GM18873 (cell line): ENCODE measurements at regions not wholly inside any gene's neighbourhood (a gene's known extent, or its start where the extent isn't known, plus 50 kb on each side); places are given as distances from the start of the nearest gene placed in this dataset.

Source experiments
- ATAC-seq: cut with Tn5 transposase; IDR thresholded peaks from one replicate; pipeline ENCODE4 v1.9.1; 2021; ENCODE audit warnings: mild to moderate bottlenecking, moderate library complexity, moderate number of reproducible peaks; ENCODE audit not compliant: unreplicated experiment, low FRiP score

- ATAC-seq = no peak
Observed at GRCh38 chr10:52635651-52636050, 136.9 kb downstream of the MBL2 start.

GRCh38 chr10:52636874-52637273, 135.7 kb downstream of the MBL2 start:
- ATAC-seq = no peak

- no peak for ATAC-seq
Observed at GRCh38 chr10:52637592-52637991, 135.0 kb downstream of the MBL2 start.

- ATAC-seq = no peak
Observed at GRCh38 chr10:52639652-52640051, 132.9 kb downstream of the MBL2 start.

GRCh38 chr10:52642208-52642607, 130.4 kb downstream of the MBL2 start:
- no peak for ATAC-seq

GRCh38 chr10:52644373-52645186, 128.0 kb downstream of the MBL2 start:
- ATAC-seq = peak; percentile 66

GRCh38 chr10:52645187-52645758, 127.3 kb downstream of the MBL2 start:
- ATAC-seq = no peak

GRCh38 chr10:52649511-52649910, 123.1 kb downstream of the MBL2 start:
- ATAC-seq = no peak

GRCh38 chr10:52650873-52651272, 121.7 kb downstream of the MBL2 start:
- no peak for ATAC-seq

GRCh38 chr10:52651293-52651692, 121.3 kb downstream of the MBL2 start:
- ATAC-seq = no peak

GRCh38 chr10:52652431-52653262, 119.9 kb downstream of the MBL2 start:
- no peak for ATAC-seq

GRCh38 chr10:52653263-52653909, 119.2 kb downstream of the MBL2 start:
- no peak for ATAC-seq

- ATAC-seq = no peak
Observed at GRCh38 chr10:52654201-52654600, 118.4 kb downstream of the MBL2 start.

GRCh38 chr10:52658112-52658511, 114.5 kb downstream of the MBL2 start:
- ATAC-seq = no peak

GRCh38 chr10:52659085-52659484, 113.5 kb downstream of the MBL2 start:
- no peak for ATAC-seq

- ATAC-seq = no peak
Observed at GRCh38 chr10:52662256-52662655, 110.3 kb downstream of the MBL2 start.

- ATAC-seq = no peak
Observed at GRCh38 chr10:52663161-52663560, 109.4 kb downstream of the MBL2 start.

GRCh38 chr10:52664629-52665028, 108.0 kb downstream of the MBL2 start:
- no peak for ATAC-seq

- no peak for ATAC-seq
Observed at GRCh38 chr10:52665821-52666220, 106.8 kb downstream of the MBL2 start.

- no peak for ATAC-seq
Observed at GRCh38 chr10:52666931-52667330, 105.7 kb downstream of the MBL2 start.

GRCh38 chr10:52668024-52668423, 104.6 kb downstream of the MBL2 start:
- ATAC-seq = no peak
